Fibroblast of skin of scalp (primary cell): ENCODE measurements at regions not wholly inside any gene's neighbourhood (a gene's known extent, or its start where the extent isn't known, plus 50 kb on each side); places are given as distances from the start of the nearest gene placed in this dataset.

Experiments used
- DNase-seq: peaks from one replicate; pipeline ENCODE4 v3.0.0-alpha.2; 2013

DNA sequence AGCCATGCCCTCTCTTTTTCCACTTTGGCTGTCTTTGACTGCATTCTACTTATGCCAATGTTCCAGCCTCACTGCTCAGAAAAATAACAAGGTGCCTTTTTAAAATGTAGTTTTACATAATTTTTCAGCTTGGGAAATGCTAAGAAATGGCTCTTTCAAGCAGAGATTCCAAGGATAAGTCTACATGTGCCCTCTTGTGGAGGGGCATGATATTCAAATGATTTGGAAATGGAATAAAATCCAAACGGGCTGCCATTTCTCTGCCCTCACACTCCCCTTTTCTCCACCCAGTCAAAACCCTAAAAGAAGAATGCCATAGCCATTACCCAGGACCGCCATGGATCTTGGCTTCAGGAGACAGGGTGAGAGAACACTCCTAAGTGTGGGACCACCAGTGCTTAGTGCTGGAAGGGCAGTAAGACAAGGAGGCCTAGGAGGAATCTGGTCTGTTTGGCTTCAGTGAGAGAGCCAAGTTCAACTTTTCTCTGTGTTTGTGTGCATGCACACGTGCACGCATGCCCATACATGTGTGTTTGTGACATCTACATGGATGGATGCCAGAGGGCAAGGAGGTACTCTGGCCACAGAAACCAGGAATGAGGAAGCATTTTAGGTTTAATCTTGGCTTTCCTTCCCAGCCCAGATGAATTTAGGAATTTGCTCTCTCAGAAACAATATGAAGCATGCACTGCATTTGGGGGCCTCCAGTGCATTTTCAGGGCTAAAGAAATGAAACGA, 174.0 kb upstream of the SLC14A2 start:
- DNase-seq = peak; percentile 22

DNA sequence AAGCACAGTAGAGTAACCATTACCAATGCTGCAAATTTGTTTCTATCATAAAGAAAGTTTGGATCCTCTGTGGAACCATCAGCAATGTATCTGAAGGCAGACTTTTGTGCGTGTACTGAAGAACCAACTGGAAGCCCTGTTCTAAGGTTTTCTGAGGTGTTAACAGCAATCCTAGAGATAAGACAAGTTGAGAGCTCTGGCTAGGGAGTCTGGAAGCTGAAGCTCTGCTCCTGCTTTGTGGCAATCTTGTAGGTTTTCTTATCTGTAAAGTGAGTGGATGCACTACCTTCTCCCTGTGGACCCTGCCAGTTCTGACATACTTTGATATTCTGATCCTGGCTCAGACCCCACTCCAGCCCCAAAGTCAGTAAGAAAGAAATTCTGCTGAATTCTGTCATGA, 171.2 kb upstream of the SLC14A2 start:
- no peak for DNase-seq

DNA sequence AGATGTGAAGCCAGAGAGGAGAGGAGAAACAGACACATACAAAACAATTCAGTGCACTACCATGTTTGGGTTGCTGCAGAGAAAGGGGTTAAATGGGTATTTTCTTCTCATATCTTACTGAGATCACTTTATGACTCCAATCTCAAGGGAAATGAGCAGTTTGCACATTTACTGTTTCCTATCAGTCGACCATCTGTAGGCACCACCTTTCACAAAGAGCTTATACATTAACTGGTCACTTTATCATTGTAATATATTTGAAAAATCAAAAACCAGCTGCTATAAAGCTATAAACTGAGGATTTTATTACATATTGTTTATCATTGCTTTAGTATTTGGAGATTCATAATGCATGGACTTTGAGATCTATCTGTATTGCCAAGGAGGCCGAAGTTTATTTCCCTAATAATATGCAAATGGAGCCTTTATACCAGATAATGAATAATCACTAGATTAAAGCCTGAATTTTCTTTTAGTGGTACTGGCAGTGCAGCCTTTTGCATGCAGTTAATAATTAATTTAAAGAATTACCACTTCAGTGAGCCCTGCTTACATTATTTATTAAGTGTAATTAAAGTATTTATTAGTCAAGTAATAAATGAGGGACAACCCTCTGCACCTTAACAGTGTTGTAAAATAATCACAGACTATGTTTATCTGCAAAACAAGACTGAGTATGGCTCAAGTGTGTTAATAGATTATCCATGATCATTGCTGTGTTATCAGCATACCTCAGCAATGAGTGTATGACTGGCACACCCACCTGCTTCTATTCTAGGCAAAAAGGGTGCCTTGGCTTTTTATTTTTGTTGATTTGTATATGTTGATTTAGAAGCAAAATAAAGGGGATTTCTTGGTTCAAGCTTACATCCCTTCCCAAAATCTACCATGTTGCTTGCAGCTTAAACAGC, 167.7 kb upstream of the SLC14A2 start:
- DNase-seq = no peak

DNA sequence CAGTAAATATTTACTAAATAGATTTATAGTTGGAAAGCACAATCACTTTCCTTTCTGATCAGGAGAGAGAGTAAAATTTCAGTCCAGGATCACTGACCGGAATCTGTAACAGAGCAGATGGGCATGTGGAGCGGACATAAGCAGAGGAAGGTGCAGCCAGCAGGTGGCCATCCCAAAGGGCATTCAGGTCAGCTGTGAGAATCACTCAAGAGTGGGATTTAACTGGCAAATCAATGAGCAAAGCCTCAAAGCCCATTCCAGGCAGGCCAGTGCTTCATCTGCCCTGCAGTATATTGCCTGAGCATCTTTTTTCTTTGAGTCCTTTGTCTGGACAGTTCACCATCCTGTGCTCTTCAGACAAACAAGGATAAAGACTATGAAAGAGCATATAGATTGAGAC, 166.4 kb upstream of the SLC14A2 start:
- no peak for DNase-seq

DNA sequence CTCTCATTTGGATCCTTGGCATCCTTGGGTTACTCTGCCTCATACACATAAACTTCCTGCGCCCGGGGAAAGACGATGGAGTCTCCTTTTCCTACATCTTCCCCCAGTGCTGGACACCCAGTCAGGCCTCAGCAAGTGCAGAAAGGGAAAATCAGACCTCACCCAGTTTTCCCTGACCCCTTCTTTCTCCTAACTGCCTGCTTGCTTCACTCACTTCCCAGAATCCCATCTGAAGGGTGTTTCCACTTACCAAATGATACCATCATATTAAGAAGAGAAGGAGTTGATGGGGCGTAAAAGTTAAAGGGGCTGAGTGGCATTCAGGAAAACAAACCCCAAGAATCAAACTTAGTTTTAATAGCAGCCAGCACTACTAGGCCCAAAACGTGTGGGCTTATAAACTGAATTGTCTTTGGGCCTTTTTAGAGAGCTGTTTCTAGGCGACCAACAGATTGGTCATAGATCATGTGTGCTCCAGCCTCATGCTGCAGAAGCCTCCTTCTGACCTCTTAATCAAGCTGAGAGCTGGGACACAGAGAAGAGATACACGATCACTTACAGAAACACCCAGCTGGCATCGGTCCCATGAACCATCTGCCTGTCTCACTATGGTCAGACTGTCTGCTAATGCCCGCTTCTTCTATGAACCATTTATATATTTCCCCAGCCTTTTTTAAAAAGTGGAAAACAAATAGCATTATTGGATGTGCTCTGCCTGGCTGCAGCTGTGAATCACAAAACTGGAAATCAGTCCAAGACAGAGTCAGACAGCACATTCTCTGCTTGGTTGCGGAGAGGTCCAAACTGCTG, 165.7 kb upstream of the SLC14A2 start:
- DNase-seq = peak; percentile 19

DNA sequence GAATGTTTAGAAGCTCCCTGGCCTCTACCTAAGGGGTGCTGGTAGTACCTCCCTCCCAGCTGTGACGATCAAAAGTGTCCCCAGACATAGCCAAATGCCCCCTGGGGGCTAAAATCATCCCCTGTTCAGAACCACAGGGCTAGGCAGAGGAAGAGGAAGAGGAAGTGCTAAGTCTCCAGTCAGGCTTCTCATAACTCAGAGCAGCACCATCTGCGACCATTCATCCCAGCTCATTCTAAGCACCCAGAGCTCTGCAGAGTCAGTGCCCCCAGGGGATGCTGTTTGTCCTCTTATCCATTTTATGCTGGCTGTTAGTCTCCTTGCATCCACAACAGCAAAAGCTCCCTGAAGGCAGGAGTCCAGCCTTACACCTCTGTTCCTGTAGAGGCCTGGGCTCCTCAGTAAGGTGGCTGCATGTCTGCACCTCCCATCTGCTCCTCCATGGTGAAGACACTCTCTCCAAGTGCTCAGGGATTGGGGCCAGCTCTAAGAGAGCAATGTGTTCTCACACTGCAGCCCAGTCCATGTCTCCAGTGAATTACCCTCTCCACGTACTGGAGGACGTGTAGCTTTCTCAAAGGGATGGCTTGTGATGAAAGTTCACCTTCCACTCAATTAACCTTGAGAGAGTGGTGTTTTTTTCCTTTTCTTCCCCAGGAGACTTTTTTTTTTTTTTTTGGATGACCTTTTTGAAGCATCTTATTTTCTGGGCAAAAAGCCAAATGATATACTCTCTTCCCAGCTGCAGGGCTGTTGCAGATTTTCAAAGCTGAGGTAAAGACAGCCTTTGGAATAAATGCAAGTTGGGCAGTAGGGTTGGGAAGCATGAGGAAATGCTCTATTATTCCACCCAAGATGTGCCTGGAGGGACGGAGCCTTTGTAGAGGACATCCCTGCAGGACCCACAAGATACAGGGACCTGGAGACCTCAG, 158.9 kb upstream of the SLC14A2 start:
- DNase-seq = no peak

DNA sequence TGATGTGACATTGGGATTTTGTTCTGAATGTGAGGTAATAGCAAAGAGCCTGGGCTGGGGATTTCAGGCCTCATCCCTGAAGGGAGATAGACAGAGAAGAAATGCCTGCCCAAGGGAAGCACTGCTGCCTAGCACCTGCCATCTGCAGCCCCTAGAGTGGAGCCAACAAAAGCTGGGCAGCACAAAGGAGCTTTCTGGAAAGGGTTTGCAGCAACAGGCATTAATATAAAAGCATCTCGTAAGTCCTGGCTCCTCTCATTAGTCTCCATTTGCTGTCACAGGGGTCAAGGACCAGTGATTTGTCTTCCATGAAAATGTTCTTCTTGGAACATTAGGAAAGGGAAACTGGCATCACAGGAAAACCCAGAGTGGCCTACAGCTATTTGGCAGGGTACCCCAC, 157.2 kb upstream of the SLC14A2 start:
- no peak for DNase-seq

DNA sequence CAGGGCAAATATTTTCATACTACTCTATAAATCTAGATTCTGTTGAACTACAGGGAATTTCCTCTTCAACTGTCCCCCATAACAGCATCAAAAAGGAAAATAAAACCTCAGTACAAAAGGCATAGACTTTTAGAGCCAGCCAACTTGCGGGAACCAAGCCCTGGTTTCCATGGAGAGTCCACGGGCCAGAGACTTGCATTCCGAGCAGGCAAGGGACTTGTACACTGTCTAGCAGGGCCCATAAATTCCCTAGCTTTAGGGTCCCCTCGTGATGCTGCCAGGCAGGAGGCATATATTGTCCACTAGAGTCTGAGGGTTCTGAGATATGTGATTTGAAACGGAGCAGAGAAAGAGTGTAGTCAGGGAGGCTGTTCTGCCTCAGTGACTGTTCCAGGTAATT, 153.1 kb upstream of the SLC14A2 start:
- no peak for DNase-seq

DNA sequence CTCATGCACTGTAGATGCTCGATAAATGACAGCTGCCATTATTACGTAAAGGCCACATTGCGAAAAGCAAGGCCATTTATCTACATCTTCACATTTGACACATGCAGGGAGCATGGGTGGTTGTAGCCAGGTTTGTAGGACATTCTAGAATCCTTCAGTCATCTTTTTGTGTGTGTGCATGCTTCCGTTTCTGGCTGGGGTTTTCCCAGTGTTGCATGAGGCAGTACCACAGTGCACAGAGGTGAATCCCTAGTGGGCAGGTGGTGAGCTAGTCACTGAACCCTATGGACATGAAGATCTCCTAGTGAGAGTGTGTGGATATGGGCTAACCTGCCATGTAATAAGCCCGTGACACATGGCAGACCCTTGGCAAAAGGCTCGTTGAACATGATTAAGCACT, 151.8 kb upstream of the SLC14A2 start:
- DNase-seq = no peak

DNA sequence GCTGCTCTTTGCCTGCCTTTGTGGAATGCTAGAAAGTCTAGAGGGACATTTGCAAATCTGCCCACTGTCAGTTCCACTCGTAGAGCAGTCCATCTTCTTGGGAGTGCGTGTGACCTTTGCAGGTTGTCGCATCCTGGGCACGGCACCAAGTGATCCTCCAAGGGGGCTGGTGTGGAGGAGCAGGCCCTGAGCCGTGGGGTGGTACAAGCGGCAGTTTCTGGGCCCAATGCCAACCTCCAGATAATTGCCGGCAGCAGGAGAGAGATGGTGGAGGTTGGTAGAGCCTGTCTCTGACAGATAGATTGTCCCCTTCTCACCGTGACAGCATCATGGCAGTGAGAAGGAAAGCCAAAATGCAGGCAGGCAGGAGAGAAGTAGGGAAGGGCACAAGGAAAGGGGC, 150.7 kb upstream of the SLC14A2 start:
- no peak for DNase-seq

DNA sequence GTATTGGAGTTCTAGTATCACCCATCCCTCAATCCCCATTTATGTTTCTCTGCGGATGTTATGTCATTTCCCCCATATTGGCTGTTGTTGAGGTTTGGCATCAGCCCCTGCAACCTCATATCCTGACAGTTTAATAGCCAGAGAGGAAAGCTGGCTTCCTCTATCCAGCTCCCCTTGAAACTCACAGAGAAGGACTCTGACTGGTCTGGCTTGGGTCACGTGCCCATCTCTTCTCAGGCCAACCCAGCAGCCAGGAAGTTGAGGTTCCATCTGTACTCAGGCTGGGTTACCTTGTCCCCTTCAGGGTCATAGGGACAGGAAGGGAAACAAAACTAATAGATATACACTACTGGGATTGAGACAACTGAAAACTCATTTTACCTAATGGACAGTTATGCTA, 148.0 kb upstream of the SLC14A2 start:
- no peak for DNase-seq

DNA sequence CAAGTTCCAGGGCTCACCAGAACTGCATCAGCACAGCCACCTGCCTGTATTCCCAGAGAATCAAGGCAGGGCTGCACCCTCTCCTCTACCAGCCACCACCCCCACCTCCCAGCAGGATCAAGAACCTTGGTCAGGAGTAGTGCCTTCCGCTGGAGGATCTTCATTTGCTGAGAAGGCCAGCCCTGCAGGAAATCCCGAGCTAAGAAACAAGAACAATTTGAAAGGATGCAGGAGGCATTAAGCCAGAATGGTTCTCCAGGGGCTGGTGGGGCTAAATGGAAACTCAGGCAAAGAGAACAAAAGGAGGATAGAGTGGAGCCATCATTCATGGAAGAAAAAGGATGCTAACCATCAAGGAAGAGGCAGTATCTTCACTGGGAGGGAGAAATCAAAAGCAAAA, 147.3 kb upstream of the SLC14A2 start:
- DNase-seq = no peak

DNA sequence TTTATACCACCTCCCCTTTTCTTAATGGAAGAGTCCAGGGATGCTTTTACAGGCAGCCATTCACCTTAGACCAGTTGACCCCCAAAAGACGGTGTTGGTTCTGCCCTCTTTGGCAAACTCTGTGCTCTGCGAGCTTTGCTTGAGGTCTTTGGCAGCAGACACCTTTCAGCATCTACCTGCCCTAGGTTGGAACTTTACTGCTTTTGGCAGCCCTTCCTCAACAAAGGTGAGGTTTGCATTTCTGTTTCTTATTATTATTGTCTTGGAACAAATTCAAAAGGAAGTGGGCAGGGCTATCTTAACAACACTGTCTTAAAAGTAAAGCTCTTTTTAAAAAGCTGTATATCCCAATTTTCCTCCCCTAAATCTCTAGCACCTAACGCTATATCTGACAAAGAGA, 136.4 kb upstream of the SLC14A2 start:
- DNase-seq = no peak

DNA sequence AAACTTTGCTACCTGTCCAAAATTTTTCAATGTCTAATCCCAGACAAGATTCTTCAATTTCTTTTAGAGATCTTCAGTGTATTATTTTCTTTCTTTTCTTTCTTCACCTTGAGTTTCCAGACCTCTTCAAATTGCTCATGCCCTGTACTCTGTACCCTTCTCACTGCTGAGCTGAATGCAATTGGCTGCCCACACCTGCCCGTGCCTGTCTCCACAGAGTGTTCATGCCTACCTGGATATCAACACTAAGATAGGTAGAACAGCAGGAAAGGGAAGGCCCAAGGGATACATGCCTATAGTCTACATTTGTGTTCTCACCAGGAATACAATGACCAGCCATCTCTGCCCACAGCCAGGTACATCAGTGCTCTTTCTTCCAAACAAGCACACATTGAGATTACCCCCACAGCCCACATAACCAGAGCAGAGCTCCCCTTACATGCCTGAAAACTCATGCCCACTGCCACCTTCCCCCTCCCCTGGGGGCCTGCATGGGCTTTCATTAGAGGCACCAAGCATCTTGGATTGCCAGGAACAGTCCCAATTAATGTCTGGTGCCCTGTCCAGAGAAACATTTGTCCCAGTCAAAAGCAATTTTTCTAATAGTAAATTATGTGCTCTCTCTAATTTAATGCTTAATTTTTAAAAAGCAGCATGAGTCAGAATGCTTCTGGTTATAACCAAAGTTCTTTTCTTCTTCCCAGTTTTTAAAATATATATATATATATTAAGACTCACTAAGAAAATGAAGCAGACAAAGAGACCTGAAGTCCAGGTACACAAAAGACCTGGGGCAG, 134.9 kb upstream of the SLC14A2 start:
- DNase-seq = no peak

DNA sequence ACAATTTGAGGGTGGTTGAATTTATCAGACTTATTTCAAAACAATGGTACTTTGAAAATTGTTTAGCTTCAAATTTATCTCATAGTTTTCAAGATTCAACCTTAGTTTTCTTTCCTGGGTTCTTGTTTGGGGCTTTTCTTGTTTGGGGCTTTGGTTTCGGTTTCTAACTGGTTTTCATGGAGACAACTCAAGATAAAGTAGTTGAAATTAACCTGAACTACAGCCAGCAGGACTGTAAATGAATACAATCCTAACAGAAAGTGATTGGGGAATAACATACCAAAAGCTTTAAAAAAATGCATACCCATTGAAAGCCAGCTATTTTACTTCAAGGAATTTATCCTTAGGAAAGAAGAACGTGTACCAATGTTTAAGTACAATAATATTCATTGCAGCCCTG, 133.5 kb upstream of the SLC14A2 start:
- DNase-seq = no peak

DNA sequence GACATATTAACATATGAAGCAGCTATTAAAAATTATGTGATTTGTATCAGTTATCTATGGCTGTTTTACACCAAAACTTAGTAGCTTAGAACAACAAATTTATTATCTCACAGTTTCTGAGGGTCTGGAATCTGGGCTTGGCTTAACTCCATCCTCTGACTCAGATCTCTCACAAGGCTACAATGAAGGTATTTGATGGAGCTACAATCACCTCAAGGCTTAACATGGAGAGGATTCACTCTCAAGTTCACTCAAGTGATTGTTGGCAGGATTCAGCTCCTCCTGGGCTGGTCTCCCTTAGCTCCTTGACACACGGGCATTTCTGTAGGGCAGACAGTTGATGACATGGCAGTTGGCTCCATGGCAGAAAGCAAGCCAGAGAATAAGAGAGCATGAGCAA, 133.0 kb upstream of the SLC14A2 start:
- peak; percentile 27 for DNase-seq

DNA sequence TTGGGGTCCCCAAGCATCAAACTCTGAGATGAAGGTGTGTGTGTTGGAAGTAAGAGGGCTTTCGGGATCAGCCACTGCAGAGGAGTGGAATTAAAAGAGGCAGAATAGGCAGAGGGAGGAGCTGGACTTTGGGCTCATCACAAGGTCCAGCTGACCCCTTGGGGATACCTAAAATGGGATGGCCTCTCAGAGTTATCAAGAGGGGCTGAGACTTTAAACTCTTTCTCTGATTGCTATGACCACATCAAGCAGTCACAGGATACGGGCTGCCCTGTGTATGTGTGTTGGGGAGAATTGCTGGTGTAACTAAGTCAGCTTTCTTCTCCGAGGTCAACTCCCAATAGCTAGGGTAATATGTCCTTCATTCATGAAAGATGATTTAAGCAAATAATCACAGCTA, 127.7 kb upstream of the SLC14A2 start:
- DNase-seq = no peak

DNA sequence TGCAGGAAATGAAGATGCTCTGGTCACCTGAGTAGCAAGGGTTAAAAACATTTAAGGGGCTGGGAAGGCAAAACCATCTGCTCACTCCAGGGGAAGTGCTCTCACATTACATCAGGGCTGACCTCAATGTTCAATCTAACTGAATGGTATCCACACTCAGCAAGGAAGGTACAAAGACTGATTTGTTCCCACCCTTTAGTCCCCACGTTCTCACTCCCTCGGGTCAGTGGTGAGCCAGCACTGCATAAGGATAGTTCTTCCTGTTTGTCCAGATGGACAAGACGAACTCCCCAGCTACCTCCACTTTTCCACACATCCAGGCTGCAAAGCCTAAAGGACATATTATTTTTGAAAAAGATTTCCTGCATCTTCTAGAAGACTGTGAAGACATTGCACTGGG, 126.6 kb upstream of the SLC14A2 start:
- no peak for DNase-seq

DNA sequence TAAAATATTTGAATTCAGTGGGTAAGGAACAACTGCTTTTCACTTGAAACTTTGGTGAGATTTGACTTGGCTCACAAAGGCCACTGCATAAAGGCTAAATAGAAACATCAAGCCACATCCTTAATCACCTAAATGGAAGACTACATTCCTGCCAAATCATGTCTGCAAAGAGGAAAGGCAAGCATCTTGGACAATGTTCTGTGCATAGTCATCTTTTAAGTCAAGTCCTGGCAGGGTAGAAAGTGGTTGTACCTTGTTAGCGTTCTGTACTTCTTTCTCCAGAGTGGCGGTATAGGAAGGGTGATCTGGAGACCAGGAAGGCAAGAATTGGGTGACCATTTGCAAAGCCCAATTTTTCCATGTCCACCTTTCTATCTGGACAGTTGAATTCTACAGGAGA, 121.4 kb upstream of the SLC14A2 start:
- DNase-seq = no peak

DNA sequence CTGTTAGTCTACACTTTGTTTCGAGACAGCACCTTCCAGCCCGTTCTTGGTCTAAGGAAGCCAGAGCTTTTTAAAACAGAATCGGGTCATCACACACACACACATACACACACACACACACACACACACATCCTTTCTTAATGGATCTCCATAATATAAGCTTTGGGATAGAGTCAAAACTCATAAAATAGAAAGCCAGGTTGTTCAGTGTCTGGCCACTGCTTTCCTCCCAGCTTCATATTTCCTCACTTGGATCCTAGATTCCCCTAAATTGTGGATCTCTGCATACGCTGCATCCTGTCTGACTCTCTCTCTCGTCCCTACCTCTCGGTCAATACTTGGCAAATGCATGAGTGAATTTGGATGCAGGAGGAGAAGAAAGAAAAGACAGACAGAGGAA, 120.5 kb upstream of the SLC14A2 start:
- DNase-seq = no peak

DNA sequence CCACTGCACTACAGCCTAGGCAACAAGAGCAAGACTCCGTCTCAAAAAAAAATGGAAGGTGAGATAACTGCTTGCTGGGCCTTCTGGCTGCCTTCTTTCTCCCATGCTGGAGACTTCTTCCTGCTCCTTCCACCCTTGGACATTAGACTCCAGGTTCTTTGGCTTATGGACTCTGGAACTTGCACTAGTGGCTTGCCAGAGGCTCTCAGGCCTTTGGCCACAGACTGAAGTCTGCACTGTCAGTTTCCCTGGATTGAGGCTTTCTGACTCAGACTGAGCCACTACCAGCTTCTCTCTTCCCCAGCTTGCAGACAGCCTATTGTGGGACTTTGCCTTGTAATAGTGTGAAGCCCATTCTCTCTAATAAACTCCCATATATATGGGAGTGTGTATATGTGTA, 118.5 kb upstream of the SLC14A2 start:
- no peak for DNase-seq
